HG03097 (cell line): ENCODE measurements at regions not wholly inside any gene's neighbourhood (a gene's known extent, or its start where the extent isn't known, plus 50 kb on each side); places are given as distances from the start of the nearest gene placed in this dataset.

ENCODE experiments used
- ATAC-seq: cut with Tn5 transposase; IDR thresholded peaks from one replicate; pipeline ENCODE4 v1.9.1; 2021; ENCODE audit not compliant: unreplicated experiment, low FRiP score

DNA sequence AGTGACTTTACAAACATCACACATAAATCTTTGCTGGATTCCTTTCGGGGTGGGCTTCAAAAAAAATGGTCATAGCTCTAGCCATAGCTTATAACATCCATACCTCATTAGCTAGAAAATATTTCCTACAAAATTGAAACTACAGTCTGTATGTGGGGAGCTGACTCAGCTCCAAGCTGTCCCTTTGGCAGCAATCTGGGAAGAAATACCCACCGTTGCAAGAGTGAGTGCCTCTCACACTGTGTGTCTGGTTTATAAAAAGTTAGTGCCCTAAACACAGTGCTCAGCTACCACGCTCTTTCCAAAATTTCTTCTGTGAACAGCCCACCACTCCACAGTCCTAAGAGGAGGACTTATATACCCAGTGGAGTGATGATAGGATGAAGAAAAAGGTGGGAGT, 170.1 kb downstream of the RBM43 start:
- ATAC-seq: no peak

DNA sequence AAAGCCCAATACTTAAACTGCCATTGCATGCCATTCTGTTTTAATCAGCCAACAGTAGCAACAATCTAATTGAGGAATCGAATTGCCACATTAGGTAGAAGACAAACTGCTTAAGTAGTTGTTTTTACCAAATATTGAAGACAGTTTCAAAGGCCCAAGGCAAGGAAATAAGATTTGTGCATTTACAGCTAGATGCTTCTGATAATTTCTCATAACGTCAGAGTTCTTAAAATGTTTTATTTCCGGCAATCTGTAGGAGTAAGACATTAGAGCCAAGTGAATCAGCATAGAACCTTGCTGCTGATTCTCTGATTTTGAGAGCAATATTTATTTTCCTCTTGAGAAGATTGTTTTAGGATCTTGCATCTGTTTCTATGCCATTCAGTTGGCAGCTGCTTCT, 174.3 kb downstream of the RBM43 start:
- ATAC-seq: no peak

DNA sequence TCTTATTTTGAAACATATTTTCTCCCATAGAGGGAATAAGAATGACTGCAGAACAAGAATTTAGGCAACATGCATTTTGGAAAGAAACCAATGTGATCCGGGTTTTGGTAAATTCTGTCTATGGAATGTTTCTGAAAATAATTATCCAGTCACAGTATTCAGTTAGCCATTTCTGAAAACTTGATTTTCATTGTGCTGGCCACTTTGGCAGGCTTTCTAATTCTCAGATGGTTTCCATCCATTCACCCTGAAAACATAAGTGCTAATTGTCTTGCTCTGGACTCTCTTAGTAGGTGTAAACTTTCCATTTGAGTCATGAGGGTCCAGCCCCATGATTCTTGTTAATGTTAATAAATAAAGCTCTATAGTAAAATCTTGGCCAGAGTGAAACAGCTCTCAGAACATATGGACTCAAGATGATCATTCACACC, 176.5 kb downstream of the RBM43 start:
- ATAC-seq: no peak

DNA sequence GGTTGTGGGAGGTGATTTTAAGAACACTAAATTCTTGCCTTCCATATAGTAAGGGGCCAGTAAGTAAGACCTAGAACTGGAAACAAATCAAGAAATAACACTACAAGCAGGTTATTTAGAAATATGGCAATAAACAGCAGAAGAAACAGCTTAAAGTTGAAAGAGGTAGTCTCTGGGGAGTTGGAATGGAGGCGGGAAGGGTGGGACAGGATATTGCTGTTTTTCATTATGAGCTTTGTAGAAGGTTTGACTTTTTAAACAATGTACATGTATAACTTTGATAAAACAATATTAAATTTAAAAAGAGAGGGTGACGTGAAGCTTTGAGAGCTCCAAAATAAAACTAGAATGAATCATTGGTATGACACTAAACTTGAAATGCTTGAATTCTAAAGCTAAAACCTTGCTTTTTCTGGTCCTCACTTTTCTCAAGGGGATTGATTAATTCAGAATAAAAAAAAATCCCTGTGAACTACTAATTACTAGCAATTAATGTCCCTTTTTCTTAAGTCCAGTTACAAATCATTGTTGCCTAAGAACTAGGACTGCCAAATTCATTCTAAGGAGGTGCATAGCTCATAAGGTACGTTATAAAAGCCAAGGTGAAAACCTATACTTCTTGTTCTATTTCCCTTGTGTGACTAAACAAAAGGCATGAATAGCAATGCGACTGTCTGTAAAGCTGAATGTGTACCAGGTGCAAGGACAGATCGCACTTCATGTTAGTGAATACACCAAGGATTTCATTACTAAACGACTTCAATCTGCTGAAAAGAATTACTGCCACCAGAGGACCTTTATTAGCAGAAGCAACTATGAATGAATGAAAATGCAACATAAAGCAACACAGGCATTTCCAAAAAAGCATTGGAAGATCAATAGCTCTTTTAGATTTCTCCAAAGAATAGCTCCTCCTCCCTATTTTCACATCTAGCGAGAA, 177.5 kb downstream of the RBM43 start:
- ATAC-seq: no peak

DNA sequence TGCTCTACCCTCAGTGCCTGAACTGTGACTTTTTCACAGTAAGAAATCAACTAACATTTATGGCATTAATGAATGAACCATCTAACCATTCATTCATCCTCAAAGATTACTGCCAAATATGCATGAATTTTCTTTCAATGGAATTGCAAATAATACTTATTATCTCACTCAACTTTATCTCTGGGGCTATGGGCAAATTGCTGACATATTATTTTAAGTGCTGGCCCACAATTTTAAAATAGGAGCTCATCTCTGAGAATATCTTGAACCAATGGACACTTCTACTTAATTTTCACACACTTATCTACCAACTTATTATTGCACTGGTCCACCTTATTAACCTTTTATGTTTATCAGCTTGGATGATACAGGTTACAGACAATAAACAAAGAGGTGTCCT, 182.8 kb downstream of the RBM43 start:
- ATAC-seq: no peak

DNA sequence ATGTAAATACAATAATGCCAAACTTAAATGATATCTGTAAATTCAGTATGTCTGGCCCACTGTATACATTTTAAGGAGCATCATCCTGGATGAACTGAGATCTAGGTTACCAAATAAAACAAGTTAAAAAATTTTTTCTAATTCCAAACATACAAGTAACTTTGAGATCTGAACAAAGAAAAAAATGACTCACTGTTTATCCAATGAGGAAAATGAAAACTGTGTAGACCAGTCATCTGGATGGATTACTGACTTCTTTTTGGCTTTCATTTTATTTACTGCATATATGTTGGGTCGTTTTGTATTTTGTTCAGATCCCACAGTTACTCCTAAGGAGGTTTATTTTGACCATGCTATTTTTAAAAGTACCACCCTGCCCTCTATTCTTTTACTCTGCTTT, 189.8 kb downstream of the RBM43 start:
- ATAC-seq: no peak

DNA sequence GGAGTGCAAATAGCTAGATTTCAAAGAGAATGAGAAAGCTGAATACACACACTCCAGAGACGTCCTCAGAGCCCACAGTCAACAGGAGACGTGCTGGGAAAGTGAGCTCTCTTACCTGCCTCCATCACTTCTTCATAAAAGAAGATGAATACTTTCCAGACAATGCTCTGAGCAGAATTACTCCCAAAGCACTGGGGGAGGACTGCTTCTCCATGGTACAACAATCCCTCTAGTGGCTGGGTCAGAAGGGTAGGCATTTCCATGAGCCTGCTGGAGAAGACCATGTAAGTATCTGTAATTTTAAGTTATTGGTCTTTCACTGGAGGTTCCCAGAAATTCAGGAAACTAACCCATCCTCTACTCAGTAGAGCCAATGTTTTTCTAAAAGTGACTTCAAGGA, 190.3 kb downstream of the RBM43 start:
- no peak for ATAC-seq

DNA sequence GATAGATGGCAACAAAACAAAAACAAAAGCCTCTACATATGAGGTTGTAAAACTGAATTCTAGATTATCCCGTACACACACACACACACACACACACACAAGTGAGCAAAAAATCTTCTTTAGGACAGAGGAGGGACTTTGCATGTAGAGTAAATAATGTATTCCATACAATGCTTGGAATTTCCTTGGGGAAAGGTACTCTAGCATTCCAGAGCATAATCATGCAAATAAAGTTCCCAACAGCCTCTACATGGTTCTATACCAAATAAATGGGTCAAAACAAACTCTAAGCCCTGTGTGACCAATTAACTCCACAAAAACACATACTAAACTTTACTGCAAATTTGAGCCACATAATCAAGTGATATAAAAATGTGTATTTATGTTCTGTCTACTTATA, 191.4 kb downstream of the RBM43 start:
- no peak for ATAC-seq

DNA sequence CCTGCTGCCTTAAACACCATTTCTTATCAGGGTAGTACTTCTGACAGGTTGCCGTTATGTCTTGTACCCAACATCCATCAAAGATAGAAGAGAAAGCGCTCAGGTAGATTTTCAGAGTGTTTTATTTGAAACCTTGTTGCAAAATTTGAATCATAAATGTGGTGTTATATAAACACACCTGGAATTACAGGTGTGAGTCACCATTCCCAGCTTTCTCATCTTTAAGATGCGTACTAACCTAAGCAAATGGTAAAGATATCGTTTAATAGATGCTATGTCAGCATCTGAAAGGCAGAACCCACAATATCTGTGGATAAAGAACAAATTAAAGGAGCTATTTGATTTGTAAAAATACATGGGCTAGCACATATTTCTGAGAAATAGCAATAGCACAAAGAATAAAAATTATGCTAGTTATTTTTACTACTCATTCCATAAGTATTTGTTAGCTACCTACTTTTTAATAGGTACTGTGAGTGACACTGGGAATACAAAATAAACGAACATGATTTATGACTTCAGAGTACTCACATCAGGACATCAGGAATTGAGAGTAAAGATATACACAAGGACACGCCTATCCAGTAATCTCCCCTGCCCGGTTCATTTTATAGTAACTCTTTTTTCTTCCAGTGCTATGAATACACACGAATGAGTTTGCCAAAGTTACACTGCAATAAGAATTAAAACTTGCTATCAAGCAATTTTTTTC, 193.8 kb downstream of the RBM43 start:
- no peak for ATAC-seq

DNA sequence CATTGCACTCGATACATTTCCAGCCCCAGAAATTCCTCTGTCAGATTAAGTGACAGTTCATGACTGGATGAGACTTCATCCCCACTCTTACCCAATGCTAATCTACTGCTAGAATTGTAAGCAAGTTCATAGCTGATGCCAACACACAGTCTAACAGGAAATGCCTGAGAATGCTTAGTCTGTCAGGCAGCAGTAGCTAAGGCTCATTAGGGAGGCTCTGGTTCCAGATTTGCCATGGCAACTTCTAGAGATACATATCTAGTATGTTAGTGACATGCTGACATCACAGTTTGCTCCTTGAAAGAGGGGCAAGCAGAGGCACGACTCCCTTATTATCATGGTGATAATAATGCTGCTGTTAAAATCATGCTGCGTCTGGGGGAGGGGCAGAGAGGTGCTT, 198.4 kb downstream of the RBM43 start:
- no peak for ATAC-seq

DNA sequence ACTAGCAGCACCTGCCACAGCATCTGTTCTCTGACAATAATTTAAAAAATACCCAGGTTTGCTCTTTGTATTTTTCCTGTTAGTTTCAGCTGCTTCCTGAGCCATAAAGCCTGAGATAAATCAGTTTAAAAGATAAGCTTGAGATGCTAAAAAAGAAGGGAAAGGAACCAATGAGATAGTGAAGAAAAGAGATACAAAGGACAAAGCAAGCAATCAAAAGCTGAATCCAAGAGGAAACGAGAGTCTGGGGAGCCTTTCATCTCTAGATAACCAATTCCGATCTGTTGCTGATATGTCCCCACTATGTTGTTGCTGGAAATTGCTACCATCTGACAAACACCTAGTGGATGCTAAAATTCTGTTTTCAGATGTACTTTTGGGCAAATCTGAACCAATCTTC, 201.4 kb downstream of the RBM43 start:
- ATAC-seq: no peak

DNA sequence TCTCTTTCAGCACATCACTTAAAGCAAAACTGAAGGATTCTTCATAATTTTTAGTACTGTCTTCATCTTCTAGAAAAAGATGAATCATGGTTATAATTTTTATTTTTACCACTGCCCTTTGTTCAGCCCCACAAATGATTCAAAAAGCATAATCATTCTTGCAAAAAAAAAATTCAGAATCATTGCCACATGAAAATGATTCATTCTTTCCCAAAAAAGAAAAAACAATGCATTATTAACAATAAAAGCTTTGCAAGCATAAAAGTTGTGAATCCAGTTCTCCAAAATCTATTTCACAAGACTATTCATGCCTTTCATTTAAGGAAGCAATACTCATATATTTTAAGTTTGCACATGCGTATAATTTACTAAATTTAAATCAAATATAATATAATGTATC, 204.8 kb downstream of the RBM43 start:
- no peak for ATAC-seq

DNA sequence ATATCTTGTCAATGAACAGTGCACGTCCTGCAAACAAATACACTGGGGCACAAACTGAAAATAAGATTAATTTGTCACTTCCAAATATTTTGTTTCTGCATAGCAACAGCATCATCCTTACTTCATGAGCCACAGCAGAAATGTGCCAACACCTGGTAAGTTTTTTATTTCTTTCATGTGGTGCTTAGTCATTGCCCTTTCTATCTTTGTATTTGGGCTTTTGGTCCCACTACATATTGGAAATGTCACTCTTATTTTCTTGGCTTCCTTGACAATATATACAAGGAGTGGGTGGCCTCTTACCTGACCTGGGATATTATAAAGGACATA, 208.0 kb downstream of the RBM43 start:
- no peak for ATAC-seq

DNA sequence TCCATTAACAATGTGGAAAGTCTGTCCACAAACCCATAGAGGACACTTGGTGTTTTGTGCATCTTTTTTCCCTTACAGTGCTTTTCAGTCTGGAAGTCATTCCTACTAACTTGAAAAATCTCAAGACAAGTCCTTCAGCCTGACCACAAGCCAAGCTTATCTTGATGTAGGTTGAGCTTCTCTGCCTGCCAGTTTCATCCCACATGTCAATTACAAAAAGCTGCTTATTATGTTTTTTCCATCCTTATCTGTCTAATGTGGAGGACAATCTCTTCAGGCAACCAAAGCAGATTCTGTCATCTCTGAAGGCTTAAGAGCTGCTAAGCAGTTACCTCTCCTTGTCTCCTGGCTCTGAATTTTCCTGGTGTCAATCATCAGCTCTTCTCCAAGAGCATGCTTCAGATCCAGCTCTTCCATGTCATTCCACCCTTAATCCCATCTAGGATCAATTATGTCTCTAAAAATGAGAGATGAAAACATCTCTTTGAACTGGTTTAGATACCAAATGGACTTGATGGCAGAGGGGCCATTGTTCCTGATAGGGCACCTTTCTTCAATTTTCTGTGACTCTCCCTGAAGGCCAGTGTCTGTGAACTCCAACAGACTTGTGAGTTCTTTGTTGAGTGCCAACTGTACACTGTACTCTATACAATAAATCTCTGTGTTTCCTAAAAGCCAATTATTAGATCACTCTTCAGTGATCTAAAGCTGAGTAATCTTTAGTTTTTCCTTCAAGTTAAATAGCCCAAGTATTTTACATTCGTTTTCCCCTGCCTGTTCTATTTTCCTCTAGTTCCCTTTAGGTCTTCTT, 208.6 kb downstream of the RBM43 start:
- no peak for ATAC-seq

DNA sequence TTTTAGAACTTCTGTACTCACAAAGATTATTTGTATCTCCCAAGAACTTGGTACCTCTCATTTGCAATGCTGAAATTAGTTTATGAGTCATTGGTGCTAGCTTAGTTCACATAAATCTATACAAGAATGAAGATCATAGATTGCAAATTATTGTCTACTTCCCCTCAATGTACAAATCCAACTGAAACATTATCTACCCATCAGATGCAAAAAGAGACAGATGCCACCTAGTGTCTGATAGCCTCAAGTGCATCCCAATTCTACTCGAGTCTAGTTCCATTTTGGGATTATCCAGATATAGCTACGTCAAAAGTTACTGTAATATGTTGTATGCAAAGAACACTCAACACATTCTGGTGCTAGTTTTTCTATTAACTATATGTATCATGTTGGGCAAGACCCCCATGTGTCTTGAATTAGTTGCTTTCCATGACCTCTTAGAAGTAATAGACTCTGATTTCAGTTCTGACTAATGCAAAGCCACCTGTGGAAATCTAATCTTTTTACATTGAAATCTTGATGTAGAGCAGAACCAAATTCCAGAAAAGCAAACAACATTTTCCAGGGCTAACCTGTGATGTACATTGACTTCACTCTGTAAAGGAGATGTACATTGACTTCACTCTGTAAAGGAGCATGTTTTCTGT, 210.0 kb downstream of the RBM43 start:
- peak; percentile 85 for ATAC-seq

DNA sequence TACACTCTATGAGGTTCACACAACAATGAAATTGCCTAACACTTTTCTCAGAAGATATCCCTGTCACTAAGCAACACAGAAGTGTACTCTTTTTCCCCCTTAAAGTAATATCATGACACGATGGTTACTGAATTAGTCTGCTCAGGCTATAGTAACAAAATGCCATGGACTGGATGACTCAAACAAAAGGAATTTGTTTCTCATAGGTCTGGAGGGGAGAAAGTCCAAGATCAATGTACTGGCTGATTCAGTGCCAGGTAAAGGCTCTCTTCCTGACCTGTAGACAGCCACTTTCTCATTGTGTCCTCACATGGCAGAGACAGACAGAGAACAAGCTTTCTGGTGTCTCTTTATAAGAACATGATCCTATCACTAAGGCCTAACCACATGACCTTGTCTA, 211.9 kb downstream of the RBM43 start:
- ATAC-seq: no peak

DNA sequence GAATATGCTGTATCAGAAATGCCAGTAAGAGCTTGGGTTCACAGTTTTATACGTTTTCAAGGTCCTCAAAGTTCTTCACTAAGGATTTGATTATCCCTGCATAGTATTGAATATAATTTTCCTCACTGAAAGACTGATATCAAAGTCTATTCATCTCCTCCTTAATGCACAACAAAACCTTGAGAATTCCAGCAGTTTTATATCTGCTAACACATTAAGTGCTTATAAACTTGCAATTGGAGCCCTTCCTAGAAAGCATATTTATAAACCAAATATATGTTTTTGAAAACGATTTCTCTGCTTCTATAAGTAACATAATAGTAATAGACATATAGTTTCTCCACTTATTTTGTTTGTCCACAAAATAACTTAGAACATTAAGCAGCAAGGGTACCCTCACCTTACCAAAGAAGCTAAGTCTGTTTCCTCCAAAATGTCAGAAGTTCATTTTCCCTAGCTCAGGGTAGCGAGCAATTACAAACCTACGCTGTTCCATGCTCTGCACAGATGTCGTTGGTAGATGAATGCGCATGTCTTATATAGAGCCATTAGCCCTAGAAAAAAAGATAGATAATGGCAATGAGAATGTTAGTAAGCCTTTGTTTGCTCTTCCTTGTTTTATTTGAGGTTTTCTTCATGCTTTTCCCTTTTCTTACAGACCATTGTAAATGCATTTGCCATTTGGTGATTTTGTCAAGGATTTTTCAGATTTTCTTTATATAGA, 213.2 kb downstream of the RBM43 start:
- no peak for ATAC-seq

DNA sequence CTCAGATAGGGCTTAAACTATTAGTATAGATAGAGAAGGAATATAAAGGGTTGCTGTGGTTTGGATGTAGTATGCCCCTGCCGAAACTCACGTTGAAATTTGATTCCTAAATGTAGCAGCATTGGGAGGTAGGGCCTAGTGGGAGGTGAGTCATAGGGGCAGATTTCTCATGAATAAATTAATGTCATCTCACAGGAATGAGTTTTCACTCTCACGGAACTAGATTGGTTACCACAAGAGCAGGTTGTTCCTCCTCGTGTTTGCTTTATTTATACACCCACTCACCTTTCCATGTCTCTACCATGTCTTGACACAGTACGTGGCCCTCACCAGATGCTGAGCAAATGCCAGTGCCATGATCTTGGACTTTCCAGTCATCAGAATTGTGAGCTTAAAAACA, 218.2 kb downstream of the RBM43 start:
- no peak for ATAC-seq

DNA sequence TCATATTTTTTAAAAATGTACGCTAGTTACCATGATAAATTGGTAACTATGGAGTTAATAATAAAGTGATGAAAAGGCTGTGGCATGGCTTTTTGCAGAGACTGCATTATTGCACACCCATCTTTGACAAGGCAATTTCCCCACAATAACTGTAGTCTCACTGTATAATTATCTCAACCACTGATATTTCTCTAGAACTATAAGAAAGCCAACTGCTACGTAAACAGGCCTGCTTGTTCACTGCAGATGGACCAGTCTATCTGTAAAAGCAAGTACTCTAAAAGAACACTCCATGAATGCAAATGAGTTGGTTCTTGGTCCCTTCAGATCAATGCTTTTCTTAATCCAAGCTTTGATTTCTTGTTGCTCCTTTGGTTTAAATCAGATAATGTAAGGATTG, 218.7 kb downstream of the RBM43 start:
- no peak for ATAC-seq

DNA sequence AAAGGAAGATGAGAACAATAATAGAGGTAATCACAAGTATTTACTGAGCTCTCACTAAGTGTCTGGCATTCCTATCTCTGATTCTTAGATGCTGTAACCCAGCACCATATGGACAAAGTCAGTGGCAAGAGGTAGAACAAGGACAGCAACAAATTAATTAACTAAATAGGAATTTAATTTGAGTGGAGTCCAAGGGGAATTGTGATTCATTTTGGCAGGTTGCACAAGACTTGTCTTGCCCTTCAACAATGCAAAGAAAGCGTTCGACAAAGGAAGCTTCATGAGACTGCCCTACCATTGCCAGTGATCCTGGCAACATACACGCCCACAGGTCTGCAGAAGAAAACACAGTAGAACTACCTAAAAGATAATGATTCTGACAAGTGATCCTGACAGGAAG, 221.6 kb downstream of the RBM43 start:
- no peak for ATAC-seq
